Kidney epithelial cell (primary cell): ENCODE measurements at regions not wholly inside any gene's neighbourhood (a gene's known extent, or its start where the extent isn't known, plus 50 kb on each side); places are given as distances from the start of the nearest gene placed in this dataset.
A peak's percentile ranks its signal among the peaks of the same experiment; 100 is the strongest.

Experiments
- DNase-seq: peaks from one replicate; pipeline ENCODE4 v3.0.0-alpha.2; 2010; ENCODE audit warnings: low read depth
- H3K27me3 ChIP-seq: 2 replicates; pipeline ENCODE4 v1.6.0; 2011; ENCODE audit warnings: low read length; ENCODE audit not compliant: control insufficient read depth, insufficient read depth
- H3K36me3 ChIP-seq: 2 replicates; pipeline ENCODE4 v1.5.1; 2011; ENCODE audit warnings: low read length; ENCODE audit not compliant: control insufficient read depth, insufficient read depth
- H3K4me3 ChIP-seq: 2 replicates; pipeline ENCODE4 v1.5.1; 2011; ENCODE audit warnings: low read depth, mild to moderate bottlenecking, control low read depth, low read length
- TF ChIP-seq, protein P1 (sequence below): IDR thresholded peaks from 2 replicates; pipeline ENCODE4 v1.5.1; 2011; ENCODE audit warnings: mild to moderate bottlenecking, moderate library complexity, low read length, control low read depth, inconsistent platforms; ENCODE audit not compliant: insufficient read depth, poor library complexity, severe bottlenecking

DNA sequence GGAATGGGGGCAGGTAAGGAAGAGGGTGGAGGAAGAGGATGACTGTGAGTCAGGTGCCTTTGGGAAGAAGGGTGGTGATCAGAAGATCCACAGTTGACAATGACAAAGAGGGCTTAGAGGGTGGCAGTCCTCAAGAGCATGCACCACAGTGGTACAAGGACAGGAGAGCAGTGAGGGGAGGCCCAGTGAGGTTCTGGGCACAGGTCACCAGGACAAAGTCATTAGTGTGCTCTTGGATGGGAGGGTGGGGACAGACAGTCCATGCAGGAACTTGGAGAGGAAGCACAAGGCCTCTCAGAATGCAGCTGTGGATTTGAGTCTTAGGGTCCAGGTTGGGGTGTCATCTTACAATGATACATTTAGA, 75.1 kb downstream of the RHOU start:
- Histone ChIP-seq H3K36me3 (no peaks in the 10 kb centered on the region), H3K27me3 (no peaks in the 10 kb centered on the region), H3K4me3 (no peak overlapping the region)
- TF ChIP-seq, protein P1, sequence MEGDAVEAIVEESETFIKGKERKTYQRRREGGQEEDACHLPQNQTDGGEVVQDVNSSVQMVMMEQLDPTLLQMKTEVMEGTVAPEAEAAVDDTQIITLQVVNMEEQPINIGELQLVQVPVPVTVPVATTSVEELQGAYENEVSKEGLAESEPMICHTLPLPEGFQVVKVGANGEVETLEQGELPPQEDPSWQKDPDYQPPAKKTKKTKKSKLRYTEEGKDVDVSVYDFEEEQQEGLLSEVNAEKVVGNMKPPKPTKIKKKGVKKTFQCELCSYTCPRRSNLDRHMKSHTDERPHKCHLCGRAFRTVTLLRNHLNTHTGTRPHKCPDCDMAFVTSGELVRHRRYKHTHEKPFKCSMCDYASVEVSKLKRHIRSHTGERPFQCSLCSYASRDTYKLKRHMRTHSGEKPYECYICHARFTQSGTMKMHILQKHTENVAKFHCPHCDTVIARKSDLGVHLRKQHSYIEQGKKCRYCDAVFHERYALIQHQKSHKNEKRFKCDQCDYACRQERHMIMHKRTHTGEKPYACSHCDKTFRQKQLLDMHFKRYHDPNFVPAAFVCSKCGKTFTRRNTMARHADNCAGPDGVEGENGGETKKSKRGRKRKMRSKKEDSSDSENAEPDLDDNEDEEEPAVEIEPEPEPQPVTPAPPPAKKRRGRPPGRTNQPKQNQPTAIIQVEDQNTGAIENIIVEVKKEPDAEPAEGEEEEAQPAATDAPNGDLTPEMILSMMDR: no peak
- DNase-seq: no peak

DNA sequence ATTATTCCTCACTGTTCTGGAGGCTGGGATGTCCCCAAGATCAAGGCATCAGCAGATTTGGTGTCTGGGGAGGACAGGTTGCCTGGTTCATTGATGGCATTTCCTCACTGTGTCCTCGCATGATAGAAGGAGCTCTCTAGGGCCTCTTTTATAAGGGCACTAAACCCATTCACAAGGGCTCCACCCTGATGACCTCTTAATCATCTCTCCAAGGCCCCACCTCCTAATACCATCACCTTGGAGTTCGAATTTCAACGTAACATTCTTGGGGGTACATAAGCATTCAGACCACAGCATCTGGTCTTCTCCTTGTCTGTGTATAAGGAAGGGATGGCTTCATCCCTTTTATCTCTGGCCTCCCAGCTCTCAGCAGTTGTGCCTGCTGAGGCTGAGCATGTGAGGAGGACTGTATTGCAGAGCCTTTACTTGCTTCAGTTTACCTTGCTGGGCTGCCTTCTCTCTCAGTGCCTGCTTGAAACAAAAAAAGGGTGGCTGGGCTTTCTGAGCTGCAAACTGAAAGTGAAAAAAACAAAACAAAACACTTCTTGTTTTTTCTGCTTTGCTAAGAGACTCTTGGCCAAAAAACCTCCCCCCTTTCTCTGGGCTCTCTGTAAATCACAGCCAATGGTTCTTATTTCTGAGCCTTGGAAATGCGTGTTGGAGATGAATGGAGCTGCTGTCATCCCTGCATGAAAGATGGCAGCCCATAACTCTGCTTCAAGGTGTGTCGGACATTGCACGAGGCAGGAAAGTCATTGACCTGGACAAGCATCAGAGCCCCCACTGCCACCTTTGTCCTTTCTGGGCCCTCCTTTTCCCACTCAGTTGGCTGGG, 75.8 kb downstream of the RHOU start:
- TF ChIP-seq, protein P1: no peak
- no peaks in the 10 kb centered on the region for H3K27me3 ChIP-seq
- no peak for DNase-seq
- H3K4me3 ChIP-seq: no peak overlapping the region
- no peaks in the 10 kb centered on the region for H3K36me3 ChIP-seq

DNA sequence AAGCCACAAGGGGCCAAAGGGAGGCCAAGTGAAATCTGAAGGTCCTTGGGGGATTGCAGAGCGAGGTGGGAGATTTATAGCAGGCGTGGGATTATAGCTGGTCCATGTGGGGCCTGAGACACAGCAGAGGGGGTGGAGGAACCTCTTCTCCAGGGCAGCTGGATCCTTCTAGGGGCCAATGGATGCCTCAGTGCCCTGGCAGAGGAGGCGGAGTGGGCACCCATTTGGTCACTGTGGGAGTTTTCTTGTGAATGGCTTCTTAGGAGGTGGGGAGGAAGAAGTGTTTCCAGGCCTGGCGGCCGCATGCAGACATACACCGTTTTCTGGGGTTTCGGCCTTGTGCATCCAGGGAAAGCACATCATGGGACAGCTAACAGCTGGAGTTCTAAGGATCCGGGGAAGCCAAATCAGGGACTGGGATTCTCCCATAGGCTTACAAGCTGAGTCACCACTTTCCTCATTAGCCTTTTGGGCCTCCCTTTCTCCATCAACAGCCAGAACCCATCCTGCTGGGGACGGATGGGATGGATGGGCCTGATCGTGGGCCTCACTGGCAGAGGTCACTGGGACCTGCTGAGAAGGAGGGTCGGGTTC, 76.5 kb downstream of the RHOU start:
- Histone ChIP-seq H3K4me3 (no peak overlapping the region), H3K36me3 (no peaks in the 10 kb centered on the region), H3K27me3 (no peaks in the 10 kb centered on the region)
- DNase-seq: no peak
- TF ChIP-seq, protein P1: no peak

DNA sequence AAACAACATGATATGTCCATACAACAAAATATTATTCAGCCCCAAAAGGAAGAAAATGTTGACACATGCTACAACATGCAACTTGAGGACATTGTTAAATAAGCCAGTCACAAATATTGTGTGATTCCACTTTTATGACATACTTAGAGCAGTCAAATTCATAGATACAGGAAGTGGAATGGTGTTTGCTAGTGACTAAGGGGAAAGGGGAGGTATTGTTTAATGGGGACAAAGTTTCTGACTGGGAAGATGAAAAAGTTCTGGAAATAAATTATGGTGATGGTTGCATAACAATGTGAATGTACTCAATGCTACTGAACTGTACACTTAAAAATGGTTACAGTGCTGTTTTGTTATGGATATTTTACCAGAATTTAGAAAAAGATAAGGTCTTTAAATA, 77.7 kb downstream of the RHOU start:
- TF ChIP-seq, protein P1: no peak

DNA sequence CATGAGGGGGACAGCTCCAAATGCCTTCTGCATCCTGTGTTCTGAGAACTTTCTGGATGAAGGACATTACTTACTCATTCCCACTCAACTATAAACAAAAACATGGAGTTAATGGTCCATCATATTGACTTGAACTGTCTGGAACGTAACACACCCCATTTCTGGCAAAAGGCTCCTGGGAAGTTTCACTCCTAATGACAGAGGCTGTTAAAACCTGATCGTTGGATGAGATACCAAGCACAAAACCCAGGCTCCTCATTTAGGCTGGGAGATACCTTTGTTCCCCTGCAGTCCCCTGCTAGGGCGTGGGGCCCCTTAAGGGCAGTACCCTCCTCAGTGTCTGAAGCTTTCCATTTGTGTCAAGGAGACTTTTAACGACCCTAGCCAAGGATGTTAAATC, 78.9 kb downstream of the RHOU start:
- Histone ChIP-seq H3K36me3 (no peaks in the 10 kb centered on the region), H3K27me3 (no peaks in the 10 kb centered on the region), H3K4me3 (no peak overlapping the region)
- TF ChIP-seq, protein P1: no peak
- DNase-seq: peak; percentile 63

More for the DNA sequence above, 77.7 kb downstream of the RHOU start:
- no peaks in the 10 kb centered on the region for H3K27me3 ChIP-seq
- DNase-seq: no peak
- no peaks in the 10 kb centered on the region for H3K36me3 ChIP-seq
- no peak overlapping the region for H3K4me3 ChIP-seq
